ENCODE measurements at regions not wholly inside any gene's neighbourhood (a gene's known extent, or its start where the extent isn't known, plus 50 kb on each side); places are given as distances from the start of the nearest gene placed in this dataset.

DNA sequence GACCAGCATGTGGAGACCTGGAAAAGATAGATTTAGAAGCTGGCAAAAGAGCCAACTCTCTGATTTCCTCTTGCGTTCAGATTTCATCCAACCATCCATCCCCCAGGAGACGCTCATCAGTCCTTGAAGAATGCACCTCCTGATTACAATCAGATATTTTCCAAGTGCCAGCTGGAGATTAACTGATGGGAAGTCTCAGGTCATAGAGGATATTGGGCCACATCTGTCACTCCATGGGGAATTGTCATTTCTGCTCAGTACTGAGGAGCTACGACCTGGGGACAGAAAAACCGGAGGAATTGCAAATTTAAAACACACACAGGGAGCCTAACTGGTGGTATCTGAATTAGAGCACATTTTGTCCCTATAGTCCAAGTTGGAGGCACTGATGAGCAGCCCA is 496.2 kb upstream of the SULF2 start:
- no peak for TF ChIP-seq POLR2A (IDR thresholded peaks at IDR 0.05; ENCODE audit: extremely low read depth, insufficient read length)
- TF ChIP-seq, protein P1, sequence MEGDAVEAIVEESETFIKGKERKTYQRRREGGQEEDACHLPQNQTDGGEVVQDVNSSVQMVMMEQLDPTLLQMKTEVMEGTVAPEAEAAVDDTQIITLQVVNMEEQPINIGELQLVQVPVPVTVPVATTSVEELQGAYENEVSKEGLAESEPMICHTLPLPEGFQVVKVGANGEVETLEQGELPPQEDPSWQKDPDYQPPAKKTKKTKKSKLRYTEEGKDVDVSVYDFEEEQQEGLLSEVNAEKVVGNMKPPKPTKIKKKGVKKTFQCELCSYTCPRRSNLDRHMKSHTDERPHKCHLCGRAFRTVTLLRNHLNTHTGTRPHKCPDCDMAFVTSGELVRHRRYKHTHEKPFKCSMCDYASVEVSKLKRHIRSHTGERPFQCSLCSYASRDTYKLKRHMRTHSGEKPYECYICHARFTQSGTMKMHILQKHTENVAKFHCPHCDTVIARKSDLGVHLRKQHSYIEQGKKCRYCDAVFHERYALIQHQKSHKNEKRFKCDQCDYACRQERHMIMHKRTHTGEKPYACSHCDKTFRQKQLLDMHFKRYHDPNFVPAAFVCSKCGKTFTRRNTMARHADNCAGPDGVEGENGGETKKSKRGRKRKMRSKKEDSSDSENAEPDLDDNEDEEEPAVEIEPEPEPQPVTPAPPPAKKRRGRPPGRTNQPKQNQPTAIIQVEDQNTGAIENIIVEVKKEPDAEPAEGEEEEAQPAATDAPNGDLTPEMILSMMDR (IDR thresholded peaks at IDR 0.05; ENCODE audit: low read depth, low read length), result no peak
